Iris pigment epithelial cell (primary cell): ENCODE measurements at regions not wholly inside any gene's neighbourhood (a gene's known extent, or its start where the extent isn't known, plus 50 kb on each side); places are given as distances from the start of the nearest gene placed in this dataset.

Experiments used
- DNase-seq: peaks from one replicate; pipeline ENCODE4 v3.0.0-alpha.2; 2011; ENCODE audit warnings: low read depth

DNA sequence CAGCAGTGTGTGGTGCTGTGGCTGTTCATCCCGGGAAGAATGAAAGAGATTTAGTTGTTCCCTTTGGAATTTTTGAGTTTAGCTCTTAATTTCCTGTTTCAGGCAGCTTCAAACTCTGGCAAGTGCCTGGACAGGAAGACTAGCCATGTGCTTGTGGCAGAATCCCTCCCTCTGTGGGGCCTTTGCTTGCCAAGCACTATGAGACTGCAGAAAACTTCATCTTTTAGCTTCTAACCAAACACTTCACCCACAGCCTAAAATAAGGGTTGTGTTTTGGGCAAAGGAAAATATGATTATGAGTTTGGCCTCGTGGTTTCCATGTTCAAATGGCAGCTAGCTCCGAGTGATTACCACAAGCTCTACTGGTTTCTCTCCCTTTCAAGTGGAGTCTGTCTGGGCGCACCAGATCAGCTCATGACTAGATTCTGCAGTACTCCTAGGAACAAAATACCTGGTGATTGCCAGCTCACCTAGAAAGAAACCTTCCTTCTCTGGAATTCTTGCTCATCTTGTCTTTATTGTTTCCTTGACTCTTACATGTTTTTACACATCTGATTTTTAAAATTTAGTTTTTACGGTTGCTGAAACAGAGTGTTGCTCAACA, 707.5 kb downstream of the SLITRK6 start:
- no peak for DNase-seq

- no peak for DNase-seq
Measured at GRCh38 chr13:85089186-85089585, 710.0 kb downstream of the SLITRK6 start.

DNA sequence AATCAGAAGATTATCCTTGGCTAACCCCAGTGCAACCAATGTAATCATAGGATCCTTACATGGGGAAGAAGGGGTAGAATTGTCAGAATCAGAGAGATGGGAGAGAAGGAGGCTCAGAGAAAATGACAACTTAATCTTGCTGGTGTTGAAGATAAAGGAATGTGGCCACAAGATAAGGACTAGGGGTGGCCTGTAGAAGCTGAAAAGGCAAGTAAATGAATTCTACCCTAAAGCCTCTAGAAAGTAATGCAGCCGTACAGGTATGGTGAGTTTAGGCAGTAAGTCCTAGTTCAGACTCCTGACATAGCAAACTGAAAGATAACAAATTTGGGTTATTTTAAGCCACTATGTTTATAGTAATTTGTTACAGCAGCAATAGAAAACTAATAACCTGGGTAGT, 718.5 kb downstream of the SLITRK6 start:
- DNase-seq: no peak

- no peak for DNase-seq
Measured at GRCh38 chr13:85076343-85076742, 722.9 kb downstream of the SLITRK6 start.

DNA sequence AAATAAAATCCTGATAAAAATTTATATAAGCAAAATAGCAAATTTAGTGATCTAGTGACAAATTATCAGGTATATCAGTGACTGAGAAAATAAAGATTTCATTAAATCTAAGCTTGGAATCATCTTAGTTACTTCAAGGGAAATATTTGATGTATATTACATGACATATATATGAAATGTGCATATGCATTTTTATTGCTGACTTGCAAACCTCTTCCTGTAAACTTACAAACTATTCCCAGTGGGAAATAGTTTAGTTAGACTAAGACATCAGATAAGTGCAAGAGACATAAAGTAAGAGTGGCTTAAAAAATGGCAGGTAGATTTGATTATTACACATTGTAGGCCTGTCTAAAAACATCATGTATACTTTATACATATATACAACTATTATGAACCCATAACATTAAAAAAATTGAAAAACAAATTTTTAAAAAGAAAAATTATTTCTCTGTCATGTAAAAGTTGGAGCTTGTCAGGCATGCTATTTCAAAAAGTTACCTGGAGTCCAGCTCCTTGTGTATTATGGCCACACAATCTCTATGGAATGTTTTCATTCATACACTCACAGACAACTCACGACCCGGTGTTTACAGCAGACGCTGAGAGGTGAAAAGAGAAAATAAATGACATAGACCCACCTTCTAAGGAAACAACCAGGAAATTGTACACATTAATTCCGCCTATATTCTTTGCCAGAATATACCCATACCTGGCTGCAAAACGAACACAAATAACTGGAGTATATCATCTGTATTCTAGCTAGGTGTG, 724.5 kb downstream of the SLITRK6 start:
- no peak for DNase-seq

DNA sequence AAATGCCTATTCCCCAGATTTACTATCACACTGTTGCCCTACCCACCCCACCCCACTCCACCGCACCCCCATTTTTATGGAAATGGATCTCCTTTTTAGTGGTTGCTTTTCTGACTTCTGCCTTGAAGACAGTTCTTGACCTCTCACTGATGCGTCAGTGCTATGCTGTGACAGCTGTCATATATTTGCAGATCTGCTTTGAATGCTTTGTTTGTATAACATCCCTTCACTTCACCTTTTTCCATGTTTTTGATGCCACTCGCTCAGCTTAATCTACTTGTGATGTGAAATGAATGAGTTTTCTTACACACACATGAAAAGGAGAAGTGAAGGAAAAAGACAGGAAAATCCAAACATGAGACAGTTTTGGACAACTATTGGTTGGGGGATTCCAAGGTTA, 731.0 kb downstream of the SLITRK6 start:
- no peak for DNase-seq

DNA sequence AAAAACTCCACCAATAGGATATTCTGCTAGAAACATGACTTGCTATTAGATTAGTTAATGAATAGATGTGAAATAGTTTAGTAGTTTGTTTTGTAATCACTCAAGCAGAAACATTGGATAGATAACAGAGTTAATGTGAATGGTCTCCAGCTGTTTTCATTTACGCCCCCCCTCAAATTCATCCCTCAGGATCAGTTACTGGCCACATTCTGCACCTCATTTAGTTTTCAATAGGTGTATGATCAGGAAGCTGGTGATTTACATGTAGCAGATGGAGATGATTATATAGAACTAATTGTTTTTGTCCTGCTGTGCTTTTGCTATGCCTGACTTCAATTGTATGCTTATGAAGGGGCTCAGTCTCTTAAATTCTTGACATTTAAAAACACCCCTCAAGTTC, 759.0 kb downstream of the SLITRK6 start:
- DNase-seq: no peak

DNA sequence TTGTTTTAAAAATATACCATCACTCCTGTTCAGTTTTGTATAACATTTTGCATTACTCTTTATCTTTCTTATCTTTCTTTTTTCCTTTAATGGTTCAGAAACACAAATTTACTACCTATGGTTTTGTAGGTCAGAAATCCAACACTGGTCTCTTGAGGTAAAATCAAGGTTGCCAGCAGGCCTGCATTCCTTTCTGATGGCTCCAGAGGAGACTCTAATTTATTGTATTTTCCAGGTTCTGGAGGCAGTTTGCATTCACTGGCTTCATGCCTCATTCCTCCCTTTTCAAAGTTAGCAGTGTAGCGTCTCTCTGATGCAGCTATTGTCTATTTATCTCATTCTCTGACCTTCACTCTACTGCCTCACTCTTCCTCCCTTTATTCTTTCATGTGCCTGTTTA, 767.4 kb downstream of the SLITRK6 start:
- no peak for DNase-seq

GRCh38 chr13:85028035-85028434, 771.2 kb downstream of the SLITRK6 start:
- DNase-seq: no peak

DNA sequence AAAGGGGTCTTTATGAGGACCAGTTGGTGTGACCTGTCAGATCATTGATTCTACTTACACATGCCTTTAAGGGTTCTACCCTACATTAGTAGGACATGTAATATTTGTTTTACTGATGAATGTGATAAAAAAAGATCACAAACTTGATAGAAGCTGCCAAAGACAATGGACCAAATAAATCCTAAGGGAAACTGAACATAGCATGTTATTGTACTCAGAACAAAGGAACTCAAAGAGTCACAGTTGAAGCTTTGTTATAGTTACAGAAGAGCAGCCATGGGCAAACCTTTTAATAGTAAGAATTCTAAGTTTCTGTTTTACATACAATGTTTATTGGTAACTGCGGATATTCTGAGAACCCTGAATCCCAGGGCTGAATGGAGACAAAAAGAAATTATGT, 780.1 kb downstream of the SLITRK6 start:
- DNase-seq: no peak

DNA sequence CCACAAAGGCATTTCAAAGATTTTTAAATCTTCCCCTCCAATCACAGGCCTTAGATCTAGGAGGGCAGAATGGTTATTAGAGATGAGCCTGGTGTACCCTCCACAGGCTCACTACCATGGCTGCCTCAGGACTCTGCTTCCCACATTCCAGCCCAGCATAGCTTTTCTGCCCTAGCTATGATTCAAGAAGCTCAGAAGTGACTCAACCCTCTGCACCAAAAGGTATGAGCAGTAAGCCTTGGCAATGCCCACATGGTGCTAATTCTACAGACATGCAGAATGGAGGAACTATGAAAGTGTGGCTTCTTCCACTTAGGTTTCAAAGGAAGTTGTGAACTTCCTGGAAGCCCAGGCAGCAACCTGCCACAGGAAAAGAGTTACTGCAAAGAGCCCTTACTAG, 786.2 kb downstream of the SLITRK6 start:
- no peak for DNase-seq

DNA sequence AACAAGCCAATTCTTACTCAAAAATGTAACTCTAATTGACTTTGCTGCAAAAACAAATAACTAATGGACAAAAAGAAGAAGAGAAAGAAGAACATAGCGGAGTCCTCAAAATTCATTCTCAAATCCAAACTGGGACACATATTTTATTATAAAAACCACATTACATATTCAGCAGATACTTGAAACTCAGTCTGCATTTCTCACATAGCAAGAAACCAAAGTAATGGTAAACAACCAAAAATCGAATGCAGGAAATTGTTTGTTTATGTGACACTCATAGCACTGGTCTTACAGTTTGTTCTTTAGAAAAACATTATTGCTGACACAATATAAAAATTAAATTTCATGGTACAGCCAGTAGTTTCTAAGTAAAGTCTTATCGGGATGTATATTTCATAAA, 789.8 kb downstream of the SLITRK6 start:
- no peak for DNase-seq

GRCh38 chr13:84999252-84999651, 800.0 kb downstream of the SLITRK6 start:
- DNase-seq: no peak

DNA sequence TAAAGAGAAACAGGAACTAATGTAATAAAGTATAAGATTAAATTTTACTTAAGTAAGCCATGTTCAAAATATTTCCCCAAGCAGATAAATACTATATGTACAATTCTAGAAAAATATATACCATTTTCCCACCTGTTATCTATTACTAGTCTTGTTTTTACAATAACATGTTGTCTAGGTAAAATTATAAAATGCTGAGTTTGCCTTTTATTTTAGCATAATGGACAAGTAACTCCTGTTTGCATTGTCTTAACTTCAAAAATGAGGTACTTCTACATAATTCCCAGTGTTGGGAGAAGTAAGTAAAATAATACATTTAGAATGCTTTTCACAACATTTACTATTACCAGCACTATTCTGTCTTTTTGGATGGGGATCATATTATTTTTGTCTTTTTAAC, 800.5 kb downstream of the SLITRK6 start:
- DNase-seq: no peak

DNA sequence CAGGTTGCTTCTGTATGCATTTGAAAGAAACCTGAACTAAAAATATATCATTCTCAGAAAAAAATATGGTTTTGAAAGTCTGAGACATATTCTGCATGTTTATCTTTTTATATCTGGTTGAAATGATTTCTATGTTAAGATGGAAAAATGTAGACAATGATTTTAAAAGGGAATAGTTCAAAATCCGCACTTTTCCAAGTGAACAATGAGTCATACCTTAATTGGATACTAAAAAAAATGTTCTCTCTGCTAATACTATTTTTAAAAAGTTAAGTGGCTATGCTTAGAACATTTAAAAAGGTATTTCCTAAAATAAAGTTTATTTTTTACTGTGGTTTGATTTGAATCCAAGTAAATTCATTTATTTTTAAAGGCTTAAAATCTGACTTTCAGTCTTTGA, 801.4 kb downstream of the SLITRK6 start:
- DNase-seq: no peak

GRCh38 chr13:84994582-84994981, 804.6 kb downstream of the SLITRK6 start:
- no peak for DNase-seq

DNA sequence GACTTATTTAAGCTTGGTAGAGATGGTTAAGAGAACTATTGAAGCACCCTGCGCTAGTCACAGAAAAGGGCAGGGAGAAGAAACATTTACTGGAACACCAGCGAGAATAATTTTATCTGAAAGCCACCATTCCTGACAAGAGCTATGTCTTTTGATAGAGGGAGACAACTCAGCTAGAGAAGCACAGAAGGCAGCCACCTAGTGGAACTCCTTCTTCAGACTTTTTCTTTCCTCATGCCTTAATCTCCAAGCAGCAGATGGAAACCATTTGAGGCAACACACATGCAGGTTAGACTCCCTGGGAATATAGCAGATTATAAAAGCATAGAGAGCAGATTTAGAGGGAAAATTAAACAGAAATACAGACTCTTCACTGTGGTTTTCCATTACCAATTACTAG, 813.4 kb downstream of the SLITRK6 start:
- no peak for DNase-seq

DNA sequence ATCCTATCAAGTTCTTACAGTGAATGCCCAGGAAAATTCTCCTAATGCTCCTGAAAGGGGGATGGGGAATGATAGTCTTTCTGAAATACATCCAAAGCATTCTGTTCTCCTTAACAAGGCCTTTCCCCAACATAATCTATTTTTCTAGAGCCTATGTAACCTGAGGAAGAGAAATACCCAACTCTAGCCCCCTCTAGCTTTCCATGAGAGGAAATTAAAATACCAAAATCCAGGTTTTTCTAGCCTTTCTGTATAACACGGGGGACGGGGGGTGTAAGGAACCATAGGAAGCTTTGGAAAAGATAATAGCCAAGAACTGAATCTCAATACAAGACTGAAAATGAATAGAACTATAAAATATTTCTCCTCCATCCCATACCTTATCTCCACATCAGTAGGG, 815.9 kb downstream of the SLITRK6 start:
- DNase-seq: no peak

GRCh38 chr13:84980571-84980970, 818.6 kb downstream of the SLITRK6 start:
- DNase-seq: no peak

DNA sequence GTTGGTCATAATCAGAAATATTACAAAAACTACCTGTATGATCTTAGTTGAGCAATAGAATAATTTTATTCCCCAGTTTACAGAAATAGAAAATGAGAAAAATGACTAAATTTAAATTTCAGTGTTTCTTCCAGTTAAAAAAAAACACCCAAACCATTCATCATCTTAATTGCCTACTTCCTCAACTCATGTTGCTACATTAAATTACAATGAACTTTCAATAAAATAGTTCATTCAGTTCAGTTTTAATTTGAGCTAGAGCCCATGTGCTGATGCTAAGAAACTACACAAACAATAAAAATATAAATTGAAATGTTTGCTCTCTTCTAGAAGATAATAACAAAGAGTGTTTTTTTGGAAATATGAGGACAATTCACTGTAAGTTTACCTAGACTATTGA, 820.4 kb downstream of the SLITRK6 start:
- no peak for DNase-seq

GRCh38 chr13:84973661-84974060, 825.6 kb downstream of the SLITRK6 start:
- no peak for DNase-seq

GRCh38 chr13:84972907-84973306, 826.3 kb downstream of the SLITRK6 start:
- DNase-seq: no peak

DNA sequence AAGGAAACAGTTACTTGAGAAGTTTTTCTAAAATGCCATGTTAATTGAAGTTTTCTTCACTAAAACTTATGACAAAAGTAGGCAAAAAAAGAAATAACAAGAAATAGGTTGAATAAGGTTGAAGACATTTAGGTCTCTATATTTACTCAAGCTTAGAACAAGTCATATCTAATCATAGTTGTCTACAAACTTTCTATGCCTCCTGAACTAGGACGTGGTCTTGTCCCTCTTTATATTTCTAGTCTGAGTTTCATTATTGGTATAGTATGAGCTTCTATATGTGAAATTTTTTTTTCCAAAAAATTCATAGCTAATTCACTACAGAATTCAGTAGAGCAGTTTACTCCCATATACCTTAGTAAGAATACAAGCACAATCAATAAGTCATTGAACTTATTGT, 836.4 kb downstream of the SLITRK6 start:
- no peak for DNase-seq

GRCh38 chr13:84962141-84962750, 837.0 kb downstream of the SLITRK6 start:
- no peak for DNase-seq
